ENCODE measurements at regions not wholly inside any gene's neighbourhood (a gene's known extent, or its start where the extent isn't known, plus 50 kb on each side); places are given as distances from the start of the nearest gene placed in this dataset.
"Not testable (repeated sequence)": the region's sequence is repeated elsewhere in the genome, so short reads cannot be mapped to it uniquely, and the experiment has no call there.

DNA sequence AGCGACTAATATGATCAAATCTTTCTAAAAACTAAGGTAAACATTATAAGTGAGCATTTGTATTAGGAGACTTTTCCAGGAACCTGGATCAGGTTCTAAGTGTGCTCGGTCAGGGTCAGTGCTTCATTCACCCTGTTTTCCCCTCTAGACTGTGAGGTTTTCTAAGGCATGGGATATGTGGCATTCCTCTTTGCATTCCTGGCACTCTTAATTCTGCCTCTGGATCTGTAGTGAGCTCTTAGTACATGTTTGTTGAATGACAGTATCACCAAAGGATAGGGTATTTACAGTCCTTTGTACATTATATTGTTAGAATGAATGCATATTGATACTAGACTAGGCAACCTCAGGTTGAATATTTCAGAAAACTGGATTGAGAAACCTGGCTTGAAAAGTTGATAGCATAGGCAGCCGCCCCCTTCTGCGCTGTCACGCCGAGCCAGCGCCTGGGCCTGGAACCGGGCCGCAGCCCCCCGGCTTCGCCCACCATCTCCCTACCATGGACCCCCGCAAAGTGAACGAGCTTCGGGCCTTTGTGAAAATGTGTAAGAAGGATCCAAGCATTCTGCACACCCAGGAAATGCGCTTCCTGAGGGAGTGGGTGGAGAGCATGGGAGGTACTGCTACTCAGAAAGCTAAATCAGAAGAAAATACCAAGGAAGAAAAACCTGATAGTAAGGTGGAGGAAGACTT, 156.5 kb downstream of the KCNRG start:
- DNase-seq (ENCODE audit: low read depth): no peak

DNA sequence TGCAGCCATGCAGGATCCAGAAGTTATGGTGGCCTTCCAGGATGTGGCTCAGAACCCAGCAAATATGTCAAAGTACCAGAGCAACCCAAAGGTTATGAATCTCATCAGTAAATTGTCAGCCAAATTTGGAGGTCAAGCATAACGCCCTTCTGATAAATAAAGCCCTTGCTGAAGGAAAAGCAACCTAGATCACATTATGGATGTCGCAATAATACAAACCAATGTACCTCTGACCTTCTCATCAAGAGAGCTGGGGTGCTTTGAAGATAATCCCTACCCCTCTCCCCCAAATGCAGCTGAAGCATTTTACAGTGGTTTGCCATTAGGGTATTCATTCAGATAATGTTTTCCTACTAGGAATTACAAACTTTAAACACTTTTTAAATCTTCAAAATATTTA, 157.8 kb downstream of the KCNRG start:
- DNase-seq (ENCODE audit: low read depth); H3K4me3 ChIP-seq (replicated peaks; ENCODE audit: low read depth, low read length): not testable (repeated sequence)

More for the DNA sequence above, 156.5 kb downstream of the KCNRG start:
- H3K4me3 ChIP-seq (replicated peaks; ENCODE audit: low read depth, low read length): no peak overlapping the region
- TF ChIP-seq, protein P1, sequence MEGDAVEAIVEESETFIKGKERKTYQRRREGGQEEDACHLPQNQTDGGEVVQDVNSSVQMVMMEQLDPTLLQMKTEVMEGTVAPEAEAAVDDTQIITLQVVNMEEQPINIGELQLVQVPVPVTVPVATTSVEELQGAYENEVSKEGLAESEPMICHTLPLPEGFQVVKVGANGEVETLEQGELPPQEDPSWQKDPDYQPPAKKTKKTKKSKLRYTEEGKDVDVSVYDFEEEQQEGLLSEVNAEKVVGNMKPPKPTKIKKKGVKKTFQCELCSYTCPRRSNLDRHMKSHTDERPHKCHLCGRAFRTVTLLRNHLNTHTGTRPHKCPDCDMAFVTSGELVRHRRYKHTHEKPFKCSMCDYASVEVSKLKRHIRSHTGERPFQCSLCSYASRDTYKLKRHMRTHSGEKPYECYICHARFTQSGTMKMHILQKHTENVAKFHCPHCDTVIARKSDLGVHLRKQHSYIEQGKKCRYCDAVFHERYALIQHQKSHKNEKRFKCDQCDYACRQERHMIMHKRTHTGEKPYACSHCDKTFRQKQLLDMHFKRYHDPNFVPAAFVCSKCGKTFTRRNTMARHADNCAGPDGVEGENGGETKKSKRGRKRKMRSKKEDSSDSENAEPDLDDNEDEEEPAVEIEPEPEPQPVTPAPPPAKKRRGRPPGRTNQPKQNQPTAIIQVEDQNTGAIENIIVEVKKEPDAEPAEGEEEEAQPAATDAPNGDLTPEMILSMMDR (IDR thresholded peaks at IDR 0.05; ENCODE audit: low read length, missing control alignments): no peak

DNA sequence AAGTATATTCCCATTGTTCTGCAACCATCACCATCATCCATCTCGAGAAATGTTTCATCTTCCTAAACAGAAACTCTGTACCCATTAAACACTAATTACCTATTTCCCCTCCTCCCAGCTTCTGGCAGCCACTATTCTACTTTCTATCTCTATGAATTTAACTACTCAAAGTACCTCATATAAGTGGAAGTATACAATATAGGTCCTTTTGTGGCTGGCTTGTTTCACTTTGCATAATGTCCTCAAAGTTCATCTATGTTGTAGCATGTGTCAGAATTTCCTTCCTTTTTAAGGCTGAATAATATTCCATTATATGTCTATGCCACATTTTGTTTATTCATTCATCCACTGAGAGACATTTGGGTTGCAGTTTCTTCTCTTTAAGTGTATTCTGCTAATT, 159.4 kb downstream of the KCNRG start:
- no peak overlapping the region for H3K4me3 ChIP-seq (replicated peaks; ENCODE audit: low read depth, low read length)
- DNase-seq (ENCODE audit: low read depth): no peak
- TF ChIP-seq, protein P1 (IDR thresholded peaks at IDR 0.05; ENCODE audit: low read length, missing control alignments): no peak

DNA sequence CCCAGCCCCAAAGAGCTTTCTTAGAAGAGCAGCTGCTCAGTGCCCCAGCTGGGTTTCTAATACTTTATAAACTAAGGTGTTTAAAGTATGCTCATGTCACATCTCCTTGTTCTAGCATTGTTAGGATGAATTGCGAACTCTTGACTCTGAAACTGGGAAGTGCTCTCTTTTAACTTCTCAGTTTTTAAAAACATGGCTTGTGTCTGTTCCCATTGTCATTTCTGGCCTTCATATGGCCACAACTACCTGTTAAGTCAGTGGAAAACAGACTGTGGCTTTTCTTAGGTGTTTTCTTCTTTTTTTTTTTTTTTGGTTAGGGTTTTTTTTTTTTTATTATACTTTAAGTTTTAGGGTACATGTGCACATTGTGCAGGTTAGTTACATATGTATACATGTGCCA, 164.7 kb downstream of the KCNRG start:
- TF ChIP-seq, protein P1 (IDR thresholded peaks at IDR 0.05; ENCODE audit: low read length, missing control alignments): no peak
- no peak for DNase-seq (ENCODE audit: low read depth)
- no peak overlapping the region for H3K4me3 ChIP-seq (replicated peaks; ENCODE audit: low read depth, low read length)

DNA sequence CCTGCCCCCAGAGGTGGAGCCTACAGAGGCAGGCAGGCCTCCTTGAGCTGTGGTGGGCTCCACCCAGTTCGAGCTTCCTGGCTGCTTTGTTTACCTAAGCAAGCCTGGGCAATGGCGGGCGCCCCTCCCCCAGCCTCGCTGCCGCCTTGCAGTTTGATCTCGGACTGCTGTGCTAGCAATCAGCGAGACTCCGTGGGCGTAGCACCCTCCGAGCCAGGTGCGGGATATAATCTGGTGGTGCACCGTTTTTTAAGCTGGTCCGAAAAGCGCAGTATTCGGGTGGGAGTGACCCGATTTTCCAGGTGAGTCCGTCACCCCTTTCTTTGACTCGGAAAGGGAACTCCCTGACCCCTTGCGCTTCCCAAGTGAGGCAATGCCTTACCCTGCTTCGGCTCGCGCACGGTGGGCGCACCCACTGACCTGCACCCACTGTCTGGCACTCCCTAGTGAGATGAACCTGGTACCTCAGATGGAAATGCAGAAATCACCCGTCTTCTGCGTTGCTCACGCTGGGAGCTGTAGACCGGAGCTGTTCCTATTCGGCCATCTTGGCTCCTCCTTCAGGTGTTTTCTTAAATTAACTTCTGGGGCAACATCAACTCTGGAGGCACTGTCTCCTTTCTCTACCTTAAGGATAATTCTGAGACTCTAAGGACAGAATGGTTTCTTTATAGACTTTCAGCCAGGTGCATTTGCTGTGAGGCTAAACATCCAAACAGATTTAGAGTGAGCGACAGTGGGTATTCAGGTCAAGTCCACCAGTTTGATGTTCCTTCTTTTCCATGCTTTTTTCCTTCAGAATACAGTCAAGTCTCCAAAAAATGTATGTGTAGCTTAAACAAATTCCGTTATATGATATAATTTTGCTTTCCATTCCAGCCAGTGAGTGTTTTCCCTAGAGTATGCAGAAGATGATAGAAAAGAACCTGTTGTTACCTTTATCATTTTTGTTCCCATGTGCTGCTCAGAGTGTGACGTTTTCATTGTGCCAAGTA, 170.8 kb downstream of the KCNRG start:
- not testable (repeated sequence) for DNase-seq (ENCODE audit: low read depth); H3K4me3 ChIP-seq (replicated peaks; ENCODE audit: low read depth, low read length)

DNA sequence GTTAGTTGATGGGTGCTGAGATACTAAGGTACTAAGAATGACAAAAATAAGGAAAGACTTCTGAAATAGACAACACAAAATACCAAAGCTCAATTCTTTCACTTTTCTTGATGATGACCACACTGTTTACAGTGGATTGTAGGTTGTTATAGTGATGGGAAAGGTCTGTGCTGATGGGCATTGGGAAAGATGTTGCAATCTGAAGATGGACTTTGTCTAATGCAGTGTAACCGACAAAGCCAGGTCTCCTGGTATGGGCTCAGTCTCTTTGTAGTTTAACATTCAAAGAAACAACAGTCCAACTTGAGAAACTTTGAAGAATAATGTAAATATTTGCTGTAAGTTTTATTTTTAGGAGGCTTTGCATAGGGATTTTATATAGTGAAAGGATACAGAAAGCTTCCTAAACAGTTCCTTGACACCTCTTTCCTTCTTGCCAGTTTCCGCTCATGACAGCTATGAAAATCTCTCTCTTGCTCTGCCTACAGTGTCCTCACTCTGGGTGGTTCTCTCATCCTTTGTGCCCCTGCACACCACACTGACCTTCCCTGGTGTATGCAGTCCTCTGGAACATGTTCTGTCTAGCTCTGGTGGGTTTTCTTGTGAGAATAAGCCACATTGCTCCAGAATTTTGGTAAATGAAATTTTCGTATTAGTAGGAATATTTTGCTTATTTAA, 172.2 kb downstream of the KCNRG start:
- H3K4me3 ChIP-seq (replicated peaks; ENCODE audit: low read depth, low read length): no peak overlapping the region
- TF ChIP-seq, protein P1 (IDR thresholded peaks at IDR 0.05; ENCODE audit: low read length, missing control alignments): no peak
- no peak for DNase-seq (ENCODE audit: low read depth)

DNA sequence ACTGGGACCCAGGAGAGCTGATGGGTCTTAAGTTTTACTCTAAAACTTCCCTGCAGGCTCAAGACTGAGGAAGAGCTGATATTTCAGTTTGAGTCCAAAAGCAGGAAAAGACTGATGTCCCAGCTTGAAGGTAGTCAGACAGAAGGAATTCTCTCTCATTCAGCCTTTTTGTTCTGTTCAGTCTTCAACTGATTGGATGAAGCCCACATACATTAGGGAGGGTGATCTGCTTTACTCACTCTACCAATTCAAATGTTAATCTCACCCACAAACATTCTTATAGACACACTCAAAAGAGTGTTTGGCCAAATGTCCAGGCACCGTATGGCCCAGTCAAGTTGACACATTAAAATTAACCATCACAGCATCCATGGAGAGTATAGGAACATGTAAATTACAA, 173.5 kb downstream of the KCNRG start:
- TF ChIP-seq, protein P1 (IDR thresholded peaks at IDR 0.05; ENCODE audit: low read length, missing control alignments): no peak
- DNase-seq (ENCODE audit: low read depth): no peak
- no peak overlapping the region for H3K4me3 ChIP-seq (replicated peaks; ENCODE audit: low read depth, low read length)

Data from fibroblast of pulmonary artery (primary cell).